Activated B cell treated with CpG ODN at 0.5 μM for 24 hours (primary cell): ENCODE measurements at regions not wholly inside any gene's neighbourhood (a gene's known extent, or its start where the extent isn't known, plus 50 kb on each side); places are given as distances from the start of the nearest gene placed in this dataset.

Experiments used
- ATAC-seq: fragments of 200-7000 bp; cut with Tn5 transposase; one replicate; pipeline ENCODE4 v1.10.0; 2021; ENCODE audit warnings: low read depth, mild to moderate bottlenecking, moderate library complexity
- CTCF ChIA-PET: fragments of 350-600 bp; sonication (Branson Sonifier 250); formaldehyde crosslinking; loops from one replicate; lab custom pipeline; 2021; ENCODE audit warnings: antibody characterized with exemption; lab: Charles Lee
- POLR2A ChIA-PET: fragments of 350-600 bp; sonication (Branson Sonifier 250); formaldehyde crosslinking; loops from one replicate; lab custom pipeline; 2021; ENCODE audit warnings: antibody characterized with exemption; lab: Charles Lee
- DNase-seq: peaks from one replicate; pipeline ENCODE4 v3.0.0; 2022
- H3K27ac Mint-ChIP-seq: one replicate; pipeline ENCODE4 v1.8.0; 2020; ENCODE audit warnings: mixed read lengths
- H3K27me3 Mint-ChIP-seq: one replicate; pipeline ENCODE4 v1.8.0; 2021; ENCODE audit warnings: mixed read lengths
- H3K36me3 Mint-ChIP-seq: one replicate; pipeline ENCODE4 v1.8.0; 2021; ENCODE audit warnings: low read depth, mixed read lengths
- H3K4me1 Mint-ChIP-seq: one replicate; pipeline ENCODE4 v1.8.0; 2021; ENCODE audit warnings: mixed read lengths
- H3K4me3 Mint-ChIP-seq: one replicate; pipeline ENCODE4 v1.8.0; 2020; ENCODE audit warnings: mild to moderate bottlenecking, mixed read lengths
- H3K9me3 Mint-ChIP-seq: one replicate; pipeline ENCODE4 v1.8.0; 2020; ENCODE audit warnings: mixed read lengths
- CTCF ChIP-seq: fragments of 200-600 bp; IDR thresholded peaks from one replicate; pipeline ENCODE4 v1.8.0; 2022; ENCODE audit warnings: antibody characterized with exemption, mild to moderate bottlenecking
- intact Hi-C: fragments of 100-400 bp; cut with micrococcal nuclease; formaldehyde crosslinking; loops from one replicate; pipeline ENCODE4 v1.15.1; 2024

DNA sequence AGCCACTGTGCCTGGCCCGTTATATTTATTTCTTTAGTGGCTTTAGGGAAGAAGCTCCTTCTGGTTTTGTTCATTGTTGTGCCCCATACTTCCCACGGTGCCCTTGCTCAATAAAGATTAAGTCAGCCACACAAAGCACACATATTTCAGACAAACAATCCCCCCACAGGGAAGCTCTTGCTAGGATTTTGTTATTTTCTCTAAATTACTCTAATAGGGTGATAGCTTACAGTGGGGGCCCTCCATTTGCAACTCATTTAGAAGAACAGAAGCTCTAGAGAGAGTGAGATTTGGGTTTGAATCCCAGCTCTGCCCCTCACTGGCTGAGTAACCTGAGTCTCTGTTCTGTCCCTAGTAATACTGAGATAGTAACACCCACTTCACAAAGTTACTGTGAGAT is 499.9 kb downstream of the GRIN2A start:
- ChIA-PET POLR2A (no interaction called here), CTCF (no interaction called here)
- intact Hi-C loops, result no loop called here
- TF ChIP-seq CTCF, result no peak
- H3K36me3 Mint-ChIP-seq, result no peaks in the 10 kb centered on the region
- H3K4me3 Mint-ChIP-seq, result no peak overlapping the region
- DNase-seq (no peak), ATAC-seq (no peak)
- H3K4me1 Mint-ChIP-seq, result no peaks in the 10 kb centered on the region
- H3K9me3 Mint-ChIP-seq, result peaks cover 15% of the 10 kb centered on the region
- no peak overlapping the region for H3K27ac Mint-ChIP-seq
- no peaks in the 10 kb centered on the region for H3K27me3 Mint-ChIP-seq

DNA sequence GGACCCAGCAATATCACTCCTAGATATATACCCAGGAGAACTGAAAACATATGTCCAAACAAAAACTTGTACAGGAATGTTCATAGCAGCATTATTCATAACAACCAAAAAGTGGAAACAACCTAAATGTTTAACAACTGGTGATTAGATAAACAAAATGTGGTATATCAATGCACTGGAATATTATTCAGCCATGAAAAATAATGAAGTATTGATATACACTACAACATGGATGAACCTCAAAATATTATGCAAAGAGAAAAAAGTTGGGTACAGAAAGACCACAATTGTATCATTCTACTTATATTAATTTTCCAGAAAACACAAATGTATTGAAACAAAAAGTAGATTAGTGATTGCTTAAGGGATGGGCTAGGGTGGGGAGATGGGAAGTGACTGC is 498.6 kb downstream of the GRIN2A start:
- H3K27ac Mint-ChIP-seq, result no peak overlapping the region
- peaks cover 15% of the 10 kb centered on the region for H3K9me3 Mint-ChIP-seq
- H3K36me3 Mint-ChIP-seq, result no peaks in the 10 kb centered on the region
- ATAC-seq (no peak), DNase-seq (no peak)
- intact Hi-C loops, result no loop called here
- POLR2A ChIA-PET, result no interaction called here
- H3K27me3 Mint-ChIP-seq, result no peaks in the 10 kb centered on the region
- TF ChIP-seq CTCF, result no peak
- H3K4me1 Mint-ChIP-seq, result no peaks in the 10 kb centered on the region
- CTCF ChIA-PET, result no interaction called here
- no peak overlapping the region for H3K4me3 Mint-ChIP-seq

GRCh38 chr16:9687737-9688319 is 494.4 kb downstream of the GRIN2A start:
- POLR2A ChIA-PET, result no interaction called here
- intact Hi-C loops, result no loop called here
- DNase-seq (no peak), ATAC-seq (no peak)
- Mint-ChIP-seq H3K36me3 (no peaks in the 10 kb centered on the region), H3K4me1 (no peaks in the 10 kb centered on the region), H3K9me3 (peaks cover 13% of the 10 kb centered on the region), H3K4me3 (no peak overlapping the region), H3K27me3 (peaks cover 4% of the 10 kb centered on the region), H3K27ac (no peak overlapping the region)
- CTCF ChIA-PET, result no interaction called here
- no peak for TF ChIP-seq CTCF

- H3K36me3 Mint-ChIP-seq, result no peaks in the 10 kb centered on the region
- ChIA-PET POLR2A (no interaction called here), CTCF (no interaction called here)
- H3K4me1 Mint-ChIP-seq, result no peaks in the 10 kb centered on the region
- H3K9me3 Mint-ChIP-seq, result peaks cover 3% of the 10 kb centered on the region
- H3K27ac Mint-ChIP-seq, result no peak overlapping the region
- no peak for TF ChIP-seq CTCF
- H3K4me3 Mint-ChIP-seq, result no peak overlapping the region
- ATAC-seq (no peak), DNase-seq (no peak)
- intact Hi-C loops, result no loop called here
- peaks cover 8% of the 10 kb centered on the region for H3K27me3 Mint-ChIP-seq
These were observed 492.6 kb downstream of the GRIN2A start for GRCh38 chr16:9689597-9689996.

DNA sequence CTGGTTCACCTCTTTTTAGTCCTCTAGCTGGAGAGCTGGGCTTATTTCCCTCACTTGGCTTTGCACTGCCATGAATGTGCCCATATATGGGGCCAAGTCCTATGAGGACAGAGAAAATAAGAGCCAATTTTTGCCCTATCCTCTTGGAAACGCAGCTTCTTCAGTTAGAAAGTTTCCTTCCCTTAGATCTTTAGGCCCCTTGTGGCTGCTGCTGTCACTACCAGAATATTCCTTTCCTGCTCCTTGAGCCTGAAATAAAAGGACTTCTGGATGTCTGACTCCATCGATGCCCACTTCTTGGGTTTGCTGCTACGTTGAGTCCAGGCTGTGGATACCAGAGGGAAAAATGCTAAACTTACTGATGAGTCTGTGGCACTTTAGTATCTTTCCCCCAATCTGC is 487.1 kb downstream of the GRIN2A start:
- no peaks in the 10 kb centered on the region for H3K9me3 Mint-ChIP-seq
- TF ChIP-seq CTCF, result no peak
- ChIA-PET CTCF (no interaction called here), POLR2A (no interaction called here)
- H3K36me3 Mint-ChIP-seq, result no peaks in the 10 kb centered on the region
- peaks cover 24% of the 10 kb centered on the region for H3K27me3 Mint-ChIP-seq
- no peak overlapping the region for H3K27ac Mint-ChIP-seq
- H3K4me1 Mint-ChIP-seq, result no peaks in the 10 kb centered on the region
- no peak overlapping the region for H3K4me3 Mint-ChIP-seq
- intact Hi-C loops, result no loop called here
- DNase-seq, result no peak
- ATAC-seq, result no peak
